Cerebellar nuclear complex (tissue), 1 donor: ENCODE measurements at regions not wholly inside any gene's neighbourhood (a gene's known extent, or its start where the extent isn't known, plus 50 kb on each side); places are given as distances from the start of the nearest gene placed in this dataset.
A peak's percentile ranks its signal among the peaks of the same experiment; 100 is the strongest.
"Not testable (repeated sequence)": the region's sequence is repeated elsewhere in the genome, so short reads cannot be mapped to it uniquely, and the experiment has no call there.

ENCODE experiments used
- DNase-seq, 2 experiments: peaks; one replicate each; lab custom pipeline; 2025; lab: John Stamatoyannopoulos, UW

DNA sequence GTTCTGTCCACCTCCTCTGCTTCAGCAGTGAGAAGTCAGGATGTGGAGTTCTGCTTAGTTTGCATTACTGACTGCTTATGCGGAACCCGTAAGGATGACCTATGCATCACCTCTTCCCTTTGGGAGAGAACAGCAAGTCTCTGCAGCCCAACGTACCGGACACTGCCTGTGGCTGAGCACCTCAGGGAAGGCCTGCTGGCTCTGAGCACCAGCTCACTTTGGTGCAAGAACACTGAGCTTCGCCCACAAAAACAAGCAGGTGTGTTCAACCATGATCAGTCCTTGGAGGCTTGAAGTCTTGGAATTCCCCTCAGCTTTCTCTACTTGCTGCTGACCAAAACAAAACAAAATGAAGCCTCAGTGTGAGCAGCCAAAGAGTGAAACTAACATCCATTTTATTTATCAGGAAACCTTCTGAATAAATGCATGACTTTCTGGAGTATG is 52.7 kb upstream of the NCK2 start:
- DNase-seq = no peak

DNA sequence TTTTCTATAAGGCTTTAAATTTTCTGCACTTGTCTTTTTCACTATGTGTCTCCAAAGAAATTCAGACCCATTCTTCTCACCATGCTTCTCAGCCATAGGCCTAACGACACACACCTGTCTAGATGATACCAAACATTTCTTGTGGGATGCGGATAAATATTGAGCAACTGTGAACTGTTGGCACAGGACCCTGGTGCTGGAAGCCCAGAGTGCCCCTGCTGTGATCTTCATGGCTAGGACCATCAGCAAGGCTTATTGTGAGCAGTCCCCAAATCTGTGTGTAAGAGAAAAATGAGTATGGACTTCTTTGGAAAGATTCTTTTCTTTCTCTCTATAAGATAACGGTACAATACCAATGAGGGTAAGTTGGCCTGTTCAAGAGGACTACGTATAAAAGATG is 54.1 kb upstream of the NCK2 start:
- peak; percentile 2 to 34 for DNase-seq

DNA sequence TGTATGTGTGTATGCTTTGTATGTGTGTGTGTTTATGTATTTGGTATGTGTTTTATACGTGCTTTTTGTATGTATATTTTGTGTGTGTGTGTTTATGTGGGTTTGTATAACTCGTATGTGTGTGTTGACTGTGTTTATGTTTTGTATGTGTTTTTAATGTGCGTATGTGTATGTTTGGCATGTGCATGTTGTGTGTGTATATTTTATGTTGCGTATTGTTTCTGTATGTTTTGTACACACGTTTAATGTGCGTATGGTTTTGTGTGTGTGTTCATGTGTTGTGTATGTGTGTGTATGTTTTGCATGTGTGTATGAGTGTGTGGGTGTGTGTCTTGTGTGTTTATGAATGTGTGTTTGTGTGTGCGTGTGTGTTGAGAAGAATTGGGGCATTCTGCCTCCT is 55.2 kb upstream of the NCK2 start:
- no peak for DNase-seq

DNA sequence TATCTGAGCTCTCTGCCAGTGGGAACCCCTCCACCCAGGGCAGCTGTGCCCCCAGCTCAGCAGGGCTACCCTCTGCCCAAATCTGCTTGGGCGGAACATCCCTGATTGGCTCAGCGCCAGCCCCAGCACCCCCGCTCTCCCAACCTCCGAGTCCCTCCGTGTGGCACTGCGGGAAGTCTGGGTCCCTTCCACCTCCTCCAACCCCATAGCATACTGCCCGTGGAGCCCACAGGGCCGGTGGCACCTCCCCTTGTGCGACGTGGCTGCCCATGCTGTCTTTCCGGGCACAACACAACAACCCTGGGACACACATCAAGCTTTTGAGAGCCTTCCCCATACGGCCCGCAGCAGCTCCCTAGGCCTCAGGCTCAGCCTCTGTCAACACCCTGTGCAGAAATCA is 55.8 kb upstream of the NCK2 start:
- no peak for DNase-seq

DNA sequence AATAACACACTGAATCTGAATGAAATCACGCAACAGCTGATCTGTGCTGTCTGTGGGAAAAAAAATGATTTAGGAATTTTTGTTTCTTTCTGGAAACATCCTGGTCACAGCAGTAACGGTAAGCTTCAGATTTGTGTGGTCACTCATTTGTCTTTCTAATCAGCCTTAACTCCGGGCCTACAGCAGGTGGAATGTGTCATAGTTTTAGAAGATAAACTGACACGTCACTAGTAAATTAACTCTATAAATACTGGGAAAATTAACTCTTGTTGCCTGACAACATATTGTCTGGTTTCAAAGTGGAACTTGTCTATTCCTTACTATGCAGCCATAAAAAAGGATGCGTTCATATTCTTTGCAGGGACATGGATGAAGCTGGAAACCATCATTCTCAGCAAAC is 58.1 kb upstream of the NCK2 start:
- no peak for DNase-seq

DNA sequence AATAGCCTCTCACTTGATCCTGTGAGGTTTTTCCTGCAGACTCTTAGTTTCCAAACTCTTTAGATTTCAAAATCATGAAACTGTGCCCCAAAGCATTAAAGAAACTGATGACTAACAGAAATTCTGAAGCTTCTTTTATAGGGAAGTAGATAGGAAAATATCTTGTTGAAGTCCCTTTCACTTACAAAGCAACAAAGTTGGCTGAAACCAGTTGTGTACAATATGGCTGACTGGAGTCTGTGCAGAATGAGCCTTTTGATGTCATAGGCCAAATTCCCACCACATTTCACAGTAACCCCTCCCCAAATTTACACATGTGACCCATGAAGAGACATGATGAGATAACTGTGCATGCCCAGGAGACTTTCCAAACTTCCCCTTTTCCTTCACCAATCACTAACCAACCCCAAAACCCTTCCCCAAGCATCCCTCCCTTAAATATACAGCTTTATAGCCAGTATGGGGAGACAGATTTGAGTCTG is 61.7 kb upstream of the NCK2 start:
- no peak for DNase-seq

DNA sequence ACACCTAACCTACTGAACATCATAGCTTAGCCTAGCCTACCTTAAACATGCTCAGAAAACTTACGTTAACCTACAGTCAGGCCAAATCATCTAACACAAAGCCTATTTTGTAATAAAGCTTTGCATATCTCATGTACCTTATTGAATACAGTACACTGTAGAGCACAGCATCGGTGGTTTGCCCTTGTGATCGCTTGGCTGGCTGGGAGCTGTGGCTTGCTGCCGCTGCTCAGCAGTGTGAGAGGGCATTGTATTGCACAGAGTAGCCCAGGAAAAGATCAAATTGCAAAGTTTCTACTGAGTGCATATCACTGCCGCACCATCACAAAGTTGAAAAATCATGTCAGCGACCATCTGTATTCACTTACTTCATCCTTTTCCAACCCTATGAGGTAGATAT is 62.3 kb upstream of the NCK2 start:
- DNase-seq = no peak

DNA sequence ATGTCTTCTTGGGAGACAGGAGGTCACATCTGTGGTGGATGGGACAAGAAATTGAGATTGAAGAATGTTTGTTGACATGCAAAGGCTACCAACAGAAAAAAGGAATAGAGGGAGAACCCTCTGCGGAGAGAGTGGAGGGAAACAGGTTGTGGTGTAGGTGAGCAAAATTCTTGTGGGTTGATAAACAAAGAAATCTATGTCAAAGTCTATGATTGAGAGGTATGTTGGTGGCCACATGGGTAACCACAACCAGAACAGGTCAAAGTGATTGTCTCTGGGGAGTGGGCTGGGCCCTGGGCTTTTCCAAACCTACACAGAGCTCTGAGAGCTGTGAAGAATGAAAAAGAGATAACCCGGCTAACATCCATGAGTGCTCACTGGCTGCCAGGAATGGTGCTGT is 62.8 kb upstream of the NCK2 start:
- no peak for DNase-seq

DNA sequence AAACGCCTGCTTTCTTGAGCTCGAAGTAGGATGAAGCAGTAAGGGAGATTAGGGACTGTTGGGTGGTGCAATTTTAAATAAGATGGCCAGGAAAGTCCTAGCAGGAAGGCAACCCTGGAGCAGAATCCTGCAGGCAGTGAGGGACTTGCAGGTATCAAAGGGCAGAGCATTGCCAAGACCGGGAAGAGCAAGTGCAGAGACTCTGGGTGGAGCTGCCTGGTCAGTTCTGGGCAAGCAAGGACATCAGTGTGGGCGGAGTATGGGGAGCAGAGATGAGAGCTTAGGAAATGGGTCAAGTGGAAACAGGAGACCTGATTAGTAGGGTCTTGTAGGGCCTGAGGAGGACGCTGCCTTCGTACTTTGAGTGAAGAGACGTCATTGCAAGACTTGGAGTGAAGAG is 64.4 kb upstream of the NCK2 start:
- DNase-seq = no peak

DNA sequence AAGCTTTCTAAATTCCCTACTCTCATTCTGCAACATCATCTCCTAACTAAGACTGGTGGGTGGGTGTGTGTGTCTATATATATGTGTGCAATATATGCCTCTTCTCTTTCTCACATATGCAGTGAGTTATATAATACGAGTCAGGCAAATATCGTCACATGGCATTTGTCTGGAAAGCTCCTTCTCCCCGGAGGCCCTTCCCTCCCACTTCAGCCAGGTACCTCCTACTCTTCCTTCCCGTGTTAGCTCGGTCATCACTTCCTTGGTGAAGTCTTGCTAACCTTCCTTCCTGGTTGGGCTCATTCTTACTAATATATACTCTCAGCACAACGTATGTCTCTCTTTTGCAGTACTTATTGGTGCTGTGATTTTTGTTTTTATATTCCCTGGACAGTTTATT is 66.4 kb upstream of the NCK2 start:
- DNase-seq = no peak

DNA sequence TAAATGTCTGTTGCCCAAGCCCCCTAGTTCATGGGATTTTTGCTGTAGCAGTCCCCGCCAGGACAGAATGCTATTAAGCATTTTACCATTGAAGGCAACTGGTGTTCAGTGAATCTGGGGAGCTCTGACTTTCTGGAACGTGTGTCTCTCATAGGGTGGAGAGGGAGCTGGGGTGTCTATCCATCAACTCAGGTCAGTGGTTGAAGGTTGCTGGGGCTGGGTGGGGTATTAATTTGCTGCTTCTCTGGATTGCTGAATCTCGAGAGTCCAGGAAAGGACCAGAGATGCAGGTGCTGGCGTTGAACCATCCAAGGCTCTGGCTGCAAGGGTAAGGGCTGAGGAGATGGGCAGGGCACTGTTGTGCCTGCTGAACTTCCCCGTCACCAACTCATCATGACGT is 66.8 kb upstream of the NCK2 start:
- no peak for DNase-seq

DNA sequence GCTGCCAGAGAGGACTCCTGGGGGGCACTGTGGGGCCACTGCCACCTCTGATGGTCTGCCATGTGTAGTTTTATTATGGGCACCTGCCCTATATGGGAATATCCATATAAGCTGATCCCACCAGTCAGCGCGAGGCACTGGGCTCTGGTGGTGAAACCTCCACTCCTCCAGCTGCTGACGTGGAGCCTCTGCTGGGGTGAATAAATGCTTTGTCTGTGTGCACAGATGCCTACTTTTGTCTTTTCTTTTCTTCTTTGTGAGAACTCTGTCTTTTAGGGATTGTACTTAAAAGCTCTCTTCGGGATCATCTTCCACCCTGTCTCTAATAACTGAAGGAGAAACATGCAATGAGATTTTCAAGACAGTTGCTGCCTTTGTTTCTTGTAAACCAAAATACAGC is 68.9 kb upstream of the NCK2 start:
- DNase-seq = no peak

DNA sequence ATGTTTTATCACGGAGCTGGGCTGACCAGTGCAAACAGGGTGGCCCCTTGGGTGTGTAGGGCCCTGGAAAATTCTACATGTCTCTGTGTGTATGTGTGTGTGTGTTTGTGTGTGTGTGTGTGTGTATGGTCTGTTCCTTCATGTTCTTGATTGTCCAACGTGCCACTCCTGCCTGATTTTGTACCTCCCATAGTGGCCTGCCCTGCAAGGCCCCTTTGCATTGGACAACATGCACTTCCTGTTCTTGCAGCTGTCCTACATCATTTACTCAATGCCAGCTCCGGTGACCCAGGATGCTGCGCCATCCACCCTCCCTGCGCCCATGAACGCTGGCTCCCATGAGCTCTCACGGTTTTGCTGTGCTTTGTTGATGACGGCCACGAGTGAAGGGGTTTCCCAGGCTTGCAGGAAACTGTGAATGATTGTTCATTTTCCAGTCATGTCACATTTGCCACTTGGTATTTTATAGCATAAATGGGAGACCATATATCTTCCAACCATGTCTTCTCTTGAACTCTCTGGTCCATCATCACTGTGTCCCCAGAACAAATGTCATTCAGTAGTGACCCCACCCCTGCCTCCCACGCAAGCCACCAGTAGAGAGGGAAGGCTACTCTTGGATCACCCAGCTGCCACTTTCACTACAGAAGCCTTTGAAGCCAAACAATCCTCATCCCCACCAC is 69.7 kb upstream of the NCK2 start:
- DNase-seq = no peak

DNA sequence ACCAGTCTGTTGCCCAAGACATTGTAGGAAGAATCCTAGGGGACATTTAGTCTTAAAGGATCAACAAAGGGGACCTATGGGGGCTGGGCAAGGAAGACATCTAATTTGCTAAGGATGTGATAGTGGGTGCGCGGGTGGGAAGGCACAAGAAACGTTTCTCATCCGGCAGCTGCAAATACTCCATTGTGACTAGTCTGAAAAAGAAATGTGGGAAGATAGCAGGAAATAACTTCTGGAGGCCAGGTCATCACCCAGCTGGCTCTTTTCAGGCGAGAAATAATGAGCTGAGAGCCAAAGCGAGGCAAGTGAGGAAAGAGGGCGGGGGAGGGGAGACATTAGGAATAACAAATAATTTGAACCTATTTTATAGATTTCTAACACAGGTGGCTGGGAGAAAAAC is 70.3 kb upstream of the NCK2 start:
- DNase-seq = no peak

DNA sequence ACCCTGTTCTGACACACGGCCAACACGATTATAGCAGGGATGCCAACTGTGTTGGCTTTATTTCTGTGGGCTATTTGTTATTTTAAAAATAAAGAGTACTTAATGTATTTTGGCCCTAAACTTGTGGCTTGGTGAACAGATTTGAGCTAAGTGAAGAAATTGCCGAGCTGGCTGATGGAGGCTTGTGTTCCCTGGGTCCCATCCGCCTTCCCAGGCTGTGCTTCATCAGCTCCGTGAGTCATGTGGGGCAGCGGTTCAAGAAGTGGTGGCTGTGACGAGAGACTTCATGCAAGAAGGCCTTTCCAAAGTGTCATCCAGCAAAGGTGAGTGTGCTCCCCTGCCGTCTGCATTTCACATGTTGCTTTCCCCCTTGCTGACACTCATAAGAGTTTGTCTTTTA is 73.6 kb upstream of the NCK2 start:
- no peak for DNase-seq

DNA sequence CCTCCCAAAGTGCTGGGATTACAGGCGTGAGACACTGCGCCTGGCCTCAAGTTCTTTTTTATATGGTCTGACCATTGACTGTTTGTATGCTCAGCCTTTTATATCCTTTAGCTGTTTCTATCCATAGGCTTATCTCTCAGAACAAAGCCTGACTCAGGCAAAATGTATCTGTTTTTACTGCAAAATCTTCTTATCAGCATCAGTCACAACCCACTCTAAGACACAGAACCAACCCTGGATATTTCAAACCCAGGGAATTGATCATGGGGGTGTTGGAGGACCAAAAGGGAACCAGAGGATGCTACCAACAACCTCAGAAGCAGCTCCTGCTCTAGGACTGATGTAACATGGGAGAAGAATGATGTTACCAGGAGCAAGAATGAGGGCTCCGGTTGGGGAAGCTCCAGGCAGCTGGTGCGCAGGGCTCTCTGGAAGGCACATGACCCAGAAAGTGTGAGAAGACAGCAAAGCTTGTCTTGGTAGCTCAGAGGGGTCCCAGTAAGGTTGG is 75.3 kb upstream of the NCK2 start:
- no peak for DNase-seq

DNA sequence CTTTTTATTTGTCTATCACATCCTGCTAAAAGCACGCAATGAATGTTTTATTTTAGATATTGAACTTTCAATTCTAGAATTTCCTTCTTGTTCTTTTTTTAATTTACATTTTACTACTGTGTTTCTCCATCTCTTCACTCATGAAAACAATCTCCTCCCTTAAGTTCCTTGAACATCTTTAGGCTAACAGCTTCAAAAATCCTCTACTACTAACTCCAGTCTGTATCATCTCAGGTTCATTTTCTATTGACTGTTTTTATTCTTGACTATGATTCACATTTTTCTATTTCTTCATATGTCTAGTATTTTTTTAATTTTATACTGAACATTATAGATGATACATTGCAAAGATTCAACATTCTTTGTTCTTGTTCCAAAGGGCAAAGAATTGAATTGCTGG is 79.2 kb upstream of the NCK2 start:
- no peak for DNase-seq

DNA sequence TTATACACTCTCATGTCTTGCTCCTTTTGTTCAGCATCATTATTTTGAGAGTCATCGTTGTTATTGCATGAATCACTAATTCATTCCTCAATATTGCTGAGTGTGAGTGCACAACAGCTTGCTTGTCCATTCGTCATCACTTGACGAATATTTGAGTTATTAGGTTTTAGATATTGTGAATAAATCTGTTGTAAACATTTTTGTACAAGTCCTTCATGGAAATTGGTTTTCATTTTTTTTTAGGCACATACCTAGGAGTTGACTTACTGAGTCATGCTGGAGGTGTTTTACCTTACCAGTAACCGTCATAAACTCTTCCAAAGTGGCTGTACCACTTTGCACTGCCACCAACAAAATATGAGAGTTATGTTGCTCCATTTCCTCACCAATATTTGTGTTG is 84.2 kb upstream of the NCK2 start:
- DNase-seq = no peak

DNA sequence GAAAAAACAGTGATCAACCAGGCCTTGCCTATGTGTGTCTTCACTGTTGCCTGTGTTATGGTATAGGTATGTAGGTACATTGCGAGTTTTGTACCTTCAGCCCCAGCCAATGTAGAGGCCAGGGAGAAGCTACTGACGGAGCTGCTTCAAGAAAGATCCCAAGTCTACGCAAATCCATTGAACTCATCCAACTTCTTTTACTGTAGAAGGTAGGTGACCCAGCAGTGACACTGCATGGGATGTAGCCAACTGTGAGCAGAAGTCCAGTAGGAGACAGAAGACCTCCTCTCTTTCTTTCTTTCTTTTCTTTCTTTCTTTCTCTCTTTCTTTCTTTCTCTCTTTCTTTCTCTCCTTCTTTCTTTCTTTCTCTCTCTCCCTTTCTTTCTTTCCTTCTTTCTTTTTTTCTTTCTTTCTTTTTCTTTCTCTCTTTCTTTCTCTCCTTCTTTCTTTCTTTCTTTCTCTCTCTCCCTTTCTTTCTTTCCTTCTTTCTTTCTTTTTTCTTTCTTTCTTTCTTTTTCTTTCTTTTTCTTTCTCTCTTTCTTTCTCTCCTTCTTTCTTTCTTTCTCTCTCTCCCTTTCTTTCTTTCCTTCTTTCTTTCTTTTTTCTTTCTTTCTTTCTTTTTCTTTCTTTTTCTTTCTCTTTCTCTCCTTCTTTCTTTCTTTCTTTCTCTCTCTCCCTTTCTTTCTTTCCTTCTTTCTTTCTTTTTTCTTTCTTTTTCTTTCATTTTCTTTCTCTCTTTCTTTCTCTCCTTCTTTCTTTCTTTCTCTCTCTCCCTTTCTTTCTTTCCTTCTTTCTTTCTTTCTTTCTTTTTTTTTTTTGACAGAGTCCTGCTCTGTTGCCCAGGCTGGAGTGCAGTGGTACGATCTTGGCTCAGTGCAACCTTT is 88.7 kb upstream of the NCK2 start:
- not testable (repeated sequence) for DNase-seq

DNA sequence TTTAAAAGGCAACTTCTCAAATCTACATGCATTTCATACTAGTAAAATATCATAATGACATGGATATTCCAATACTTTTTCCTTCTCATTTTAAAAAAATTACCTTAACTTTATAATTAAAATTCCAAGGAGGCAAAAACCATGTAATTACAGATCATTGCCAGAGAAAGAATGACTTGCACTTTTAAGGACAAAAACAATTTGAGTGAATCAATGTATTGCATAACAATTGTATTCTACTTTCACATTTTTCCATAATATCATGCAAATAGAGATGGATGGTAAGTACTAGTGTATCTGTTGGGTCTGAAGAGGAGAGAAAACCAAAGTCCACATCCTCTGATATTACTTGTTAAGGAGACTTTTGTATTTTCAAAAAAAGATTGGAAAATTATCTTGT is 89.5 kb upstream of the NCK2 start:
- DNase-seq = no peak

DNA sequence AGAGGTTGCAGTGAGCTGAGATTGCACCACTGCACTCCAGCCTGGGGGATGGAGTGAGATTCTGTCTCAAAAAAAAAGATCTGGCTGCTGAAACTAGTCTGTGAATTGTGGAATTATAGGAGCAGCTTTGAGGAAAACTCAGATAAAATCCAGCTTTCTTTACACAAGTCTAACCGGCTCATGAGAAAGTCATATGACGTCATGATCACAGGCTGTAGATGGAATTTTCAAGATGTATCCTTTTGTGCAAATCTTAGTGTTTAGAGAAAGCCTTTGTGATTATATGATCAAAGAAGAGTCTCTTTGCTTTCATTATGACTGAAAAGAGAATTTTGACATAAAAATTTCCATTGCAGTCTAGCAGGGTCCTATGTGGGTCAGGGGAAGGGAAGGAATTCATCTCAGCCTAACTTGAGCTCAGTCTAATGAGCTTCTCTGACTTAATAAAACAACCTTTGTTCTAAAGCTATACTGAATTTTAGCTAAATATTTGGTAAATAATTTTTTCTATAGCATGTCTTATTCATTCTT is 90.2 kb upstream of the NCK2 start:
- no peak for DNase-seq

DNA sequence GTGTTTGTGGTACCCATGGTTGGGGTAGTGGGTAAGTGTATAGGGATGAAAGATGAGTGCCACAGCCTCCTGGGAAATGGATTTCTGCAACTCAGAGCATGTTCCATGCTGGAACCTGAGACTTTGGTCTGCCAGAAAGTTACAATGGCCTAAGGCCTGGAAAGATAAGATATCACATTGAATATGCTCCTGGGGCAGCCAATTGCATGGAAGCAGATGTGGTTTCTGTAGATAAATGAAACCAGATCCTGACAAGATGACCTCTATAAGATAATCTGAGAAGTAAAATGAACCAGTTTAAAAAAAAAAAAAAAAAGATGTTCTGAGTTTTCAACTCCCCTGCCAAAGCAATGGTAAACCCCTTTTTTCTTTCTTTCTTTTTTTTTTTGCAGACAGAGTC is 91.4 kb upstream of the NCK2 start:
- DNase-seq = no peak
